IMR-90 (cell line): ENCODE measurements at regions not wholly inside any gene's neighbourhood (a gene's known extent, or its start where the extent isn't known, plus 50 kb on each side); places are given as distances from the start of the nearest gene placed in this dataset.

ENCODE experiments used
- ATAC-seq: fragments of 200-7000 bp; cut with Tn5 transposase; 2 replicates; pipeline ENCODE4 v1.9.1; 2020; ENCODE audit warnings: low read depth, mild to moderate bottlenecking, moderate library complexity
- BruUV-seq: library from RNA; stranded (reverse); fragments of 400-500 nt; replicated peaks from 2 replicates; lab custom pipeline; 2021; lab: Mats Ljungman, UMichigan
- CTCF ChIA-PET: fragments of 300-600 bp; formaldehyde crosslinking; extraction: SDS; loops from one replicate; lab custom pipeline; 2021; ENCODE audit warnings: antibody characterized with exemption; lab: Yijun Ruan, JAX
- POLR2A ChIA-PET: fragments of 300-600 bp; sonication (Branson Sonifier 250); formaldehyde crosslinking; loops from one replicate; lab custom pipeline; 2022; ENCODE audit warnings: antibody characterized with exemption; ENCODE audit not compliant: unreplicated experiment; lab: Charles Lee
- DNase-seq: peaks from one replicate; pipeline ENCODE4 v3.0.0; 2013
- H2AFZ ChIP-seq: replicated peaks from 2 replicates; pipeline ENCODE3; 2013; ENCODE audit warnings: low read length, mild to moderate bottlenecking; ENCODE audit not compliant: poor library complexity
- H2AK5ac ChIP-seq: 2 replicates; pipeline ENCODE4 v1.6.1; 2013; ENCODE audit warnings: low read depth, low read length, inconsistent platforms
- H2AK9ac ChIP-seq: replicated peaks from 2 replicates; pipeline ENCODE3; 2013; ENCODE audit warnings: mild to moderate bottlenecking, low read depth, low read length, moderate library complexity; ENCODE audit not compliant: poor library complexity
- H2BK120ac ChIP-seq: 2 replicates; pipeline ENCODE4 v1.6.1; 2013; ENCODE audit warnings: low read depth, low read length, inconsistent platforms
- H2BK15ac ChIP-seq: 3 replicates; pipeline ENCODE4 v1.6.1; 2013; ENCODE audit warnings: low read depth, low read length, inconsistent platforms
- H2BK20ac ChIP-seq: 2 replicates; pipeline ENCODE4 v1.6.1; 2013; ENCODE audit warnings: low read depth, mild to moderate bottlenecking, inconsistent platforms, low read length, moderate library complexity
- H2BK5ac ChIP-seq: 2 replicates; pipeline ENCODE4 v1.6.1; 2013; ENCODE audit warnings: mild to moderate bottlenecking, low read depth, low read length, inconsistent platforms; ENCODE audit not compliant: poor library complexity, severe bottlenecking
- H3K14ac ChIP-seq: replicated peaks from 2 replicates; pipeline ENCODE4 v1.6.1; 2013; ENCODE audit warnings: low read depth, low read length, inconsistent platforms
- H3K18ac ChIP-seq: 2 replicates; pipeline ENCODE4 v1.6.1; 2013; ENCODE audit warnings: low read depth, low read length, control low read depth
- H3K23ac ChIP-seq: 2 replicates; pipeline ENCODE4 v1.6.1; 2013; ENCODE audit warnings: low read depth, low read length, inconsistent platforms
- H3K27ac ChIP-seq: 2 replicates; pipeline ENCODE4 v1.5.1; 2013; ENCODE audit warnings: mild to moderate bottlenecking, control low read depth, low read length; ENCODE audit not compliant: insufficient read depth
- H3K27me3 ChIP-seq: 2 replicates; pipeline ENCODE4 v1.6.1; 2013; ENCODE audit warnings: low read length; ENCODE audit not compliant: control insufficient read depth, insufficient read depth
- H3K36me3 ChIP-seq: 2 replicates; pipeline ENCODE4 v1.6.1; 2013; ENCODE audit warnings: low read length, mixed read lengths; ENCODE audit not compliant: control insufficient read depth, insufficient read depth
- H3K4ac ChIP-seq: 2 replicates; pipeline ENCODE4 v1.6.1; 2013; ENCODE audit warnings: low read depth, low read length, inconsistent platforms
- H3K4me1 ChIP-seq: 2 replicates; pipeline ENCODE4 v1.6.1; 2013; ENCODE audit warnings: low read length, mixed read lengths; ENCODE audit not compliant: control insufficient read depth, insufficient read depth
- H3K4me2 ChIP-seq: 2 replicates; pipeline ENCODE4 v1.6.1; 2013; ENCODE audit warnings: low read depth, mild to moderate bottlenecking, control low read depth, low read length, moderate library complexity
- H3K4me3 ChIP-seq: 2 replicates; pipeline ENCODE4 v1.5.1; 2013; ENCODE audit warnings: low read depth, mild to moderate bottlenecking, control low read depth, low read length, moderate library complexity; ENCODE audit not compliant: insufficient read depth
- H3K56ac ChIP-seq: 2 replicates; pipeline ENCODE4 v1.6.1; 2013; ENCODE audit warnings: low read length, inconsistent platforms; ENCODE audit not compliant: insufficient read depth; ENCODE audit errors: extremely low read depth
- H3K79me1 ChIP-seq, 2 experiments: 2 replicates each; pipeline ENCODE4 v1.6.1; 2013; ENCODE audit warnings: low read length in 2 of 2, inconsistent platforms in 1 of 2, low read depth in 1 of 2
- H3K9ac ChIP-seq: 2 replicates; pipeline ENCODE4 v1.6.1; 2013; ENCODE audit warnings: low read depth, low read length, control low read depth
- H3K9me1 ChIP-seq: 2 replicates; pipeline ENCODE4 v1.6.1; 2013; ENCODE audit warnings: low read length, inconsistent platforms; ENCODE audit not compliant: insufficient read depth
- H3K9me3 ChIP-seq: 2 replicates; pipeline ENCODE4 v1.6.1; 2013; ENCODE audit warnings: low read length; ENCODE audit not compliant: control insufficient read depth, insufficient read depth
- H4K20me1 ChIP-seq: 2 replicates; pipeline ENCODE4 v1.6.1; 2013; ENCODE audit warnings: low read length, inconsistent platforms; ENCODE audit not compliant: insufficient read depth
- H4K5ac ChIP-seq: 2 replicates; pipeline ENCODE4 v1.6.1; 2013; ENCODE audit warnings: mild to moderate bottlenecking, low read depth, low read length, control low read depth
- H4K8ac ChIP-seq, 2 experiments: 2 replicates each; pipeline ENCODE4 v1.6.1; 2013; ENCODE audit warnings: low read depth in 2 of 2, low read length in 2 of 2, control low read depth in 1 of 2, inconsistent platforms in 1 of 2
- H4K91ac ChIP-seq: 2 replicates; pipeline ENCODE4 v1.6.1; 2013; ENCODE audit warnings: low read depth, low read length, inconsistent platforms; ENCODE audit not compliant: insufficient read depth
- MAFK ChIP-seq: IDR thresholded peaks from 2 replicates; pipeline ENCODE4 v1.6.1; 2012; ENCODE audit warnings: low read depth, low read length, improper control_type of control experiment
- POLR2A ChIP-seq: IDR thresholded peaks from 2 replicates; pipeline ENCODE4 v1.6.1; 2012; ENCODE audit warnings: mild to moderate bottlenecking, low read depth, low read length
- RCOR1 ChIP-seq: IDR thresholded peaks from 2 replicates; pipeline ENCODE4 v1.6.1; 2012; ENCODE audit warnings: mild to moderate bottlenecking, low read length, improper control_type of control experiment; ENCODE audit not compliant: insufficient replicate concordance
- SMC3 ChIP-seq: fragments of 150-350 bp; IDR thresholded peaks from 2 replicates; pipeline ENCODE4 v1.6.1; 2016; ENCODE audit warnings: low read depth, mild to moderate bottlenecking, antibody characterized with exemption, low read length, moderate library complexity
- WGBS, 2 experiments: methylation state at CpG; one replicate each; pipeline versions ENCODE4 v1.1.5 to v1.1.7; 2013; ENCODE audit warnings: missing lambda C conversion rate in 2 of 2; ENCODE audit not compliant: insufficient read length in 1 of 2; ENCODE audit errors: extremely low coverage in 2 of 2; 5-methylcytosine and 5-hydroxymethylcytosine counted together
- dilution Hi-C: fragments of 300-500 bp; cut with HindIII; formaldehyde crosslinking; loops from one replicate; pipeline ENCODE4 v1.14.3; 2018; ENCODE audit warnings: low sequenced_read_pairs; ENCODE audit not compliant: unreplicated experiment
- in situ Hi-C: fragments of 300-500 bp; cut with MboI; formaldehyde crosslinking; loops from 3 replicates; pipeline ENCODE4 v1.14.3; 2019; ENCODE audit warnings: low sequenced_read_pairs, inconsistent platforms, mixed read lengths
- intact Hi-C: fragments of 100-400 bp; cut with micrococcal nuclease; formaldehyde crosslinking; loops from 2 replicates; pipeline ENCODE4 v1.10.0; 2022
- TF ChIP-seq, protein P1 (sequence below): fragments of 150-350 bp; IDR thresholded peaks from 2 replicates; pipeline ENCODE4 v1.6.1; 2017; ENCODE audit warnings: mild to moderate bottlenecking, antibody characterized with exemption, low read length, low read depth

DNA sequence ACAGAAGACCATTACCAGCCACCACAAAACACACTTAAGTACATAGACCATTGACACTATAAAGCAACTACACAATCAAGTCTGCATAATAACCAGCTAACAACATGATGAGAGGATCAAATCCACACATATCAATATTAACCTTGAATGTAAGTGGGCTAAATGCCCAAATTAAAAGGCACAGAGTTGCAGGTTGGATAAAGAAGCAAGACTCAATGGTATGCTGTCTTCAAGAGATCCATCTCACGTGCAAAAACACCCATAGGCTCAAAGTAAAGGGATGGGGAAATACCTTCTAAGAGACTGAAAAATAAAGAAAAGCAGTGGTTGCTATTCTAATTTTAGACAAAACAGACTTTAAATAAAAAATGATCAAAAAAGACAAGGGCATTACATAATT lies 113.6 kb upstream of the CD180 start:
- Histone ChIP-seq H3K9me1 (peaks cover 14% of the 10 kb centered on the region), H3K4me1 (peaks cover 17% of the 10 kb centered on the region), H3K4me3 (no peak overlapping the region), H3K18ac (no peak overlapping the region), H4K5ac (no peak overlapping the region), H3K36me3 (no peaks in the 10 kb centered on the region), H4K91ac (no peak overlapping the region), H2BK20ac (no peak overlapping the region), H3K4me2 (no peak overlapping the region), H4K20me1 (no peaks in the 10 kb centered on the region), H3K23ac (no peak overlapping the region), H3K9ac (no peak overlapping the region), H2BK5ac (no peak overlapping the region), H3K27ac (no peak overlapping the region), H3K9me3 (no peaks in the 10 kb centered on the region), H3K4ac (no peak overlapping the region), H2AK5ac (no peak overlapping the region), H4K8ac (no peak overlapping the region), H3K14ac (no peak overlapping the region), H2AK9ac (no peak overlapping the region), H3K56ac (no peak overlapping the region), H2BK120ac (no peak overlapping the region), H2BK15ac (no peak overlapping the region), H3K79me1 (no peaks in the 10 kb centered on the region), H2AFZ (no peak overlapping the region), H3K27me3 (no peaks in the 10 kb centered on the region)
- no TSS peak for BruUV-seq
- POLR2A ChIA-PET: no interaction called here
- intact Hi-C loops (no loop called here), dilution Hi-C loops (no loop called here), in situ Hi-C loops (no loop called here)
- no peak for TF ChIP-seq MAFK
- no peak for TF ChIP-seq SMC3
- no peak for TF ChIP-seq POLR2A
- TF ChIP-seq, protein P1, sequence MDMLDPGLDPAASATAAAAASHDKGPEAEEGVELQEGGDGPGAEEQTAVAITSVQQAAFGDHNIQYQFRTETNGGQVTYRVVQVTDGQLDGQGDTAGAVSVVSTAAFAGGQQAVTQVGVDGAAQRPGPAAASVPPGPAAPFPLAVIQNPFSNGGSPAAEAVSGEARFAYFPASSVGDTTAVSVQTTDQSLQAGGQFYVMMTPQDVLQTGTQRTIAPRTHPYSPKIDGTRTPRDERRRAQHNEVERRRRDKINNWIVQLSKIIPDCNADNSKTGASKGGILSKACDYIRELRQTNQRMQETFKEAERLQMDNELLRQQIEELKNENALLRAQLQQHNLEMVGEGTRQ: no peak
- TF ChIP-seq RCOR1: no peak
- ATAC-seq: no peak
- no CpG with 5 or more reads among the region's 1 CpG for WGBS, 2 experiments
- DNase-seq: no peak
- CTCF ChIA-PET: no interaction called here
